ENCODE measurements at regions not wholly inside any gene's neighbourhood (a gene's known extent, or its start where the extent isn't known, plus 50 kb on each side); places are given as distances from the start of the nearest gene placed in this dataset.

DNA sequence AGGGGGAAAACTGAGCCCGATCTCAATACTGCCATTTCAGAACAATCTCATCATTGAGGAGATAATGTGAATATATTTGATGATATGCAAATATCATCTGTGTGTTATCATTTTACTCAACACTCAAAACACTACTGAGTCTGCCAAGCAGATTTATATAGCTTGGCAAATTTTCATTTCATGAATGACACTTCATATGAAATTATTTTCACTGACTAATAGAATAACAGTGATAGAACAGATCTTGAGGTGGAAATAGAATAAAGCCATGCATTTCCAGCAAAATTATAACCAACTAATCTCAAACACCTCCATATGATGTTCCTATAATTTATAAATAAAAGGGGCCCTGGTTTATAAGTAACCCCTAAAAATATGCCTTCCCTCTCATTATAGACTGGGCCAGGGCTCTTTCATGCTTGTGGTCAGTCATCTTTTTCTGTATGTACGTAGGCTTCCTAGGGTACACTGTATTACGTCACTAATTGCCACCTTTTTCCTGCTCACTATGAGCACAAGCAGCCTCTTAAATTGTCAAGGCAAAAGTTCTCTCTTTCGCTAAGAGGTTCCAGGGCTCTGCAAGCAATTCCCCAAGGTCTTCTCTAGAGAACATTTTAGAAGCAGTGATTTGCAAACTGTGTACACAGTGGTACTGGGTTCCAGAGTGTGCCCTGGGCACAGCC, 197.1 kb upstream of the FOXN3 start:
- no peak for DNase-seq (ENCODE audit: low read depth in 4 of 4, low spot score in 2 of 4)

DNA sequence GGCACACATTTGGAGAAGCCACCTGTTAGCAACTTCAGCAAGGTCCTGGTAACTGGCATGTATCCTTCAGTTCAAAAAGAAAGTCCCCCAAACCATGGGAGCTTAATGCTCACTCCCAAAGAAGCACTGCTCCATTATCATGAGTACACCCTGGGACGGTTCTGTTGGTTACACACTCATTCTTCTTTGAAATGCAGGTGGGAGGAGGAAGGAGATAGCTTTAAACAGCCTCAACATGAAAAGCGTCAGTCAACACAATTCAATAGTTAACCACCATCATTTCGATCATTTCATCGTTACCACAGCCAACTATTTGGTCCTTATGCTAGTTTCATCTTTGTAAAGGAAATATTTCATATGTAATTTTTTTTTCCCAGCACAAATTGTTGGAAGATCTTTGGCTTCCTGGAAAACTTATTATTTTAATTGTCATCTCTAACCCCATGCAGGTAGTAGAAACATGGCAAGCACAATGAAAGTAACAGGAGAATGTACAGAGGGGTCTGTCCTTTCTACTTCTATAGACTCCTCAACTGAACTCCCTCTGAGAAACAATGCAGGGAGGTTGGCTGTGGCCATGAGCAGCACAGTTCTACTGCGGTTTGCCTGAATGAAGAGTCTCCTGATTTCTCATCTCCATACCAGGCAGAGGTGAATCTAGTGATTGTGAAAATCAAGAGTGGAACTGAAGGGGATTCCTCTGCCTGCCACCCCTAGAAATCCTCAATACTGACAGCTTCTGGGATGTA, 196.4 kb upstream of the FOXN3 start:
- DNase-seq (ENCODE audit: low read depth in 4 of 4, low spot score in 2 of 4) = no peak

DNA sequence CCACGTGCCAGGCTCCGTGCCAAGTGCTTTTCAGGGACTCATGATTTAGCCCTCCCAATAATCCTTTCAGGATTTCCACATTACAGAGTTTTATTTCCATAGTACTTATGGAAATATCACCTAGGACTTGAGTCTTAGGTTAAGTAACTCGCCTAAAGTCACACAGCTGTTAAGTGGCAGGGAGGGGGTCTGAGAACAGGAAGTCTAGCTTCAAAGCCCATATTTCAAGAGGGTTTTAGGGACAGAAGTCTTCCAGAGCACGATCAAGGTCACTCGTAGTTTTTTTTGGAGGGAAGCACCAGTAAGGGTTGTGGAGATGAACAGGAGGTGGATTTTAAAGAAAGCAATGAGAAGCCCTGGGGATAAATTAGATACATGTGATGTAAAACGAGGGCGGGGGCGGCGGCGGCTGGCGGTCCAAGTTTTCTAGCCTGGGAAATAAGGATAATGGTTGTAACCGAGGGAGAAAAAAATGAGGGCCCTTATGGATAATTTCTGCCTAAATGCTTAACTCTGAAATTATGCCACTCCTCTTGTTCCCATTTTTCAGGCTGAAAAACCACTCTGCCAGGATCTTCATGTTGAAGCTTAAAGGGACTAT, 192.6 kb upstream of the FOXN3 start:
- no peak for DNase-seq (ENCODE audit: low read depth in 4 of 4, low spot score in 2 of 4)

- DNase-seq (ENCODE audit: low read depth in 4 of 4, low spot score in 2 of 4) = no peak
These were observed 190.4 kb upstream of the FOXN3 start for GRCh38 chr14:89607453-89607852.

GRCh38 chr14:89603938-89604480, 187.0 kb upstream of the FOXN3 start:
- no peak for DNase-seq (ENCODE audit: low read depth in 4 of 4, low spot score in 2 of 4)

GRCh38 chr14:89600950-89601826, 184.2 kb upstream of the FOXN3 start:
- no peak for DNase-seq (ENCODE audit: low read depth in 4 of 4, low spot score in 2 of 4)

- no peak for DNase-seq (ENCODE audit: low read depth in 4 of 4, low spot score in 2 of 4)
These were observed 183.0 kb upstream of the FOXN3 start for GRCh38 chr14:89600029-89600428.

DNA sequence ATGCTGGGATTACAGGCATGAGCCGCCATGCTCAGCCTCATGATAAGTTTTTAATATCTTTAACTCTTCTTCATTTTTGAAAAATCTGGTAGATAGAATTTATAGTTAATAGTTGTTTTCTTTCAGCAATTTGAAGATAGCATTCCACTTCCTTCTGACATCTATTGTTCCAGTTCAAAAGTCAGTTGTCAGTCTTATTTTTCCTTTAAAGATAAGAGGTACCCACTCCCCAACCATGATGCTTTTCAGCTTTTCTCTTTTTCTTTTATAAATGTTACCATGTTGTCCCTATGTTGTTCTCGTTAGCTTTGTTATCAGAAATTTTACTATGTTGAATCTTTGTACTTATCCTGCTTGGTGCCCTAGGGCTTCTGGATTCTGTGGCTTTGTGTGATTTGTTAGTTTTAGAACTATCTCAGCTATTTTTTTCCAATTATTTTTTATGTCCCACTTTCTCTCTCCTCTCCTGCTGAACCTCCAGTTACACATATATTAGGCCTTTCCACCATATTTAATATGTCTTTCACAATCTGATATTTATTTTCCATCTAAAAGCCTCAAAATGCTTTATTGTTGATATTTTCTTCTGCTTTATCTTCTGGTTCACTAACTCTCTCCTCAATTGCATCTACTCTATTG, 181.6 kb upstream of the FOXN3 start:
- DNase-seq (ENCODE audit: low read depth in 4 of 4, low spot score in 2 of 4) = no peak

GRCh38 chr14:89592961-89593360, 175.9 kb upstream of the FOXN3 start:
- no peak for DNase-seq (ENCODE audit: low read depth in 4 of 4, low spot score in 2 of 4)

- no peak for DNase-seq (ENCODE audit: low read depth in 4 of 4, low spot score in 2 of 4)
These were observed 172.5 kb upstream of the FOXN3 start for GRCh38 chr14:89589400-89590118.

- DNase-seq (ENCODE audit: low read depth in 4 of 4, low spot score in 2 of 4) = no peak
These were observed 171.8 kb upstream of the FOXN3 start for GRCh38 chr14:89588840-89589296.

DNA sequence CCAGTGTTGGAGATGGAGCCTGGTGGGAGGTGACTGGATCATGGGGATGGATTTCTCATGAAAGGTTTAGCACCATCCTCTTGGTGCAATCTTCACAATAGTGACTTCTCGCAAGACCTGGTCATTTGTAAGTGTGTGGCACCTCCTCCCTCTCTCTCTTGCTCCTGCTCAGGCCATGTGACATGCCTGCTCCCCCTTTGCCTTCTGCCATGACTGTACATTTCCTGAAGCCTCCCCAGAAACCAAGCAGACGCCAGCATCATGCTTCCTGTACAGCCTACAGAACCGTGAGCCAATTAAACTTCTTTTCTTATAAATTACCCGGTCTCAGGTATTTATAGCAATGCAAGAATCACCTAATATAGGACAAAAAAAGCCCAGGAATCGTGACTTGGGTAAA, 171.0 kb upstream of the FOXN3 start:
- no peak for DNase-seq (ENCODE audit: low read depth in 4 of 4, low spot score in 2 of 4)

- no peak for DNase-seq (ENCODE audit: low read depth in 4 of 4, low spot score in 2 of 4)
These were observed 170.0 kb upstream of the FOXN3 start for GRCh38 chr14:89587136-89587420.

GRCh38 chr14:89586258-89587135, 169.5 kb upstream of the FOXN3 start:
- no peak for DNase-seq (ENCODE audit: low read depth in 4 of 4, low spot score in 2 of 4)

DNA sequence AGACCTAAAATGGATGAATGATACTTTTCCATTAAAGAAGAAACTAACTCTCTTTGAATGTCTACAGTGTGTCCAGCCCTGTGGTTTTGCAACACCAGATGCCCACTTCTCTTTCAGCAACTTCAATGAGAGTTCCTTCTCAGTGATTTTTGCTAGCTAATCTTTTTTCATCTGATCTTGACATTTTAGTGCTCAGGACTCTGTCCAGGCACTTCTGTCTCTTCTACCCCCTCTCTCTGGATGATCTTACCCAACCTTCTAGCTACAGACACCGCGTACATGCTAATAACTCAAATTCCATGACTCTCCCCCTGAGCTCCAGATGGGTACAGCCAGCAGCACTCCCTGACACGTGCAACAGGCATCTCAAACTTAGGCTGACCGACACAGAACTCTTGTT, 161.1 kb upstream of the FOXN3 start:
- no peak for DNase-seq (ENCODE audit: low read depth in 4 of 4, low spot score in 2 of 4)

DNA sequence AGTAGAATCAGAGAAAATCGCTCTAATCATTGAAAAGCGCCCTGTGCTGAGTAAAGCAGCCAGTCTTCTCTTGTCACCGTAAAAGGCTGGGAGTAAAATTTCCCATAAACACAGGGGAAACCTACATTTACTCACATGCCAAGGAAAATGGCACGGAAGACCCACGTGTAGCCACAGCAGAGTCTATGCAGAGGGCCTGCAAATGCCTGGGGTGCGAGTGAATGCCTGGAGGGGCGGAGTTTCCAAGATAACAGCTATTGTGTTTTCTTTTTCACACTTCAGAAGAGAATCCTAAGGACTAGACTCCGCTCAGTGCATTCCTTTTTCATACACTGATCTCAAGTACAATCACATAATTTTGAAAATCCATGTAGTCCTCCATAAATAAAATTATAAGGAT, 159.9 kb upstream of the FOXN3 start:
- no peak for DNase-seq (ENCODE audit: low read depth in 4 of 4, low spot score in 2 of 4)

- peak in 2 of 4 donors; percentile 61 to 65 for DNase-seq (ENCODE audit: low read depth in 4 of 4, low spot score in 2 of 4)
These were observed 159.3 kb upstream of the FOXN3 start for GRCh38 chr14:89576145-89576927.
